ENCODE measurements at regions not wholly inside any gene's neighbourhood (a gene's known extent, or its start where the extent isn't known, plus 50 kb on each side); places are given as distances from the start of the nearest gene placed in this dataset.
"Not testable (repeated sequence)": the region's sequence is repeated elsewhere in the genome, so short reads cannot be mapped to it uniquely, and the experiment has no call there.

- Histone ChIP-seq H3K27me3 (ENCODE audit: control insufficient read depth in 3 of 3, insufficient read depth in 3 of 3, low read length in 2 of 3) (peaks cover 0 to 31% (median 0%) of the 10 kb centered on the region in 3 donors), H3K9me3 (ENCODE audit: control insufficient read depth in 4 of 4, insufficient read depth in 3 of 4, low read length in 3 of 4) (peaks cover 0 to 21% (median 1%) of the 10 kb centered on the region in 4 donors), H3K4me1 (ENCODE audit: control insufficient read depth in 5 of 5, insufficient read depth in 5 of 5, low read length in 5 of 5) (no peaks in the 10 kb centered on the region), H3K9ac (ENCODE audit: insufficient read depth in 1 of 2, low read length in 2 of 2) (no peak overlapping the region), H3K4me3 (no peak overlapping the region), H3K27ac (ENCODE audit: low read depth in 1 of 2, low read length in 1 of 2) (no peak overlapping the region), H3K36me3 (ENCODE audit: control insufficient read depth in 4 of 4, insufficient read depth in 4 of 4, low read length in 4 of 4) (no peaks in the 10 kb centered on the region)
- no peak for ATAC-seq (ENCODE audit: insufficient read depth, low FRiP score)
- peak in 1 of 3 donors; percentile 20 for DNase-seq
- no peak for TF ChIP-seq CTCF (IDR thresholded peaks at IDR 0.05; ENCODE audit: control extremely low read depth, extremely low read depth)
- WGBS, 2 donors = 83 to 85% methylated on average over 15 of the region's 15 CpGs
Measured at GRCh38 chr6:170037541-170038250, 253.2 kb downstream of the DLL1 start.

- ATAC-seq (ENCODE audit: insufficient read depth, low FRiP score) (no peak), DNase-seq (no peak)
- Histone ChIP-seq H3K9me3 (ENCODE audit: control insufficient read depth in 4 of 4, insufficient read depth in 3 of 4, low read length in 3 of 4) (peaks cover 0 to 21% (median 1%) of the 10 kb centered on the region in 4 donors), H3K27ac (ENCODE audit: low read depth in 1 of 2, low read length in 1 of 2) (no peak overlapping the region), H3K9ac (ENCODE audit: insufficient read depth in 1 of 2, low read length in 2 of 2) (no peak overlapping the region), H3K36me3 (ENCODE audit: control insufficient read depth in 4 of 4, insufficient read depth in 4 of 4, low read length in 4 of 4) (no peaks in the 10 kb centered on the region), H3K4me1 (ENCODE audit: control insufficient read depth in 5 of 5, insufficient read depth in 5 of 5, low read length in 5 of 5) (no peaks in the 10 kb centered on the region), H3K27me3 (ENCODE audit: control insufficient read depth in 3 of 3, insufficient read depth in 3 of 3, low read length in 2 of 3) (peaks cover 0 to 30% (median 0%) of the 10 kb centered on the region in 3 donors), H3K4me3 (no peak overlapping the region)
- TF ChIP-seq CTCF (IDR thresholded peaks at IDR 0.05; ENCODE audit: control extremely low read depth, extremely low read depth) = no peak
- WGBS, 2 donors = 67 to 75% methylated on average over 7 of the region's 7 CpGs
Measured at GRCh38 chr6:170036916-170037315, 254.0 kb downstream of the DLL1 start.

- H3K36me3 ChIP-seq (ENCODE audit: control insufficient read depth in 4 of 4, insufficient read depth in 4 of 4, low read length in 4 of 4); H3K4me3 ChIP-seq; H3K4me1 ChIP-seq (ENCODE audit: control insufficient read depth in 5 of 5, insufficient read depth in 5 of 5, low read length in 5 of 5); H3K9ac ChIP-seq (ENCODE audit: insufficient read depth in 1 of 2, low read length in 2 of 2); H3K27ac ChIP-seq (ENCODE audit: low read depth in 1 of 2, low read length in 1 of 2); ATAC-seq (ENCODE audit: insufficient read depth, low FRiP score); DNase-seq: not testable (repeated sequence)
- 62 to 81% methylated on average over 1 of the region's 1 CpG for WGBS, 2 donors
- H3K9me3 ChIP-seq (ENCODE audit: control insufficient read depth in 4 of 4, insufficient read depth in 3 of 4, low read length in 3 of 4) = peaks cover 0 to 21% (median 1%) of the 10 kb centered on the region in 4 donors
- peaks cover 0 to 25% (median 0%) of the 10 kb centered on the region in 3 donors for H3K27me3 ChIP-seq (ENCODE audit: control insufficient read depth in 3 of 3, insufficient read depth in 3 of 3, low read length in 2 of 3)
Measured at GRCh38 chr6:170036367-170036766, 254.5 kb downstream of the DLL1 start.

GRCh38 chr6:170035901-170036304 is 255.0 kb downstream of the DLL1 start:
- no peak overlapping the region for H3K4me3 ChIP-seq
- peaks cover 0 to 20% (median 0%) of the 10 kb centered on the region in 3 donors for H3K27me3 ChIP-seq (ENCODE audit: control insufficient read depth in 3 of 3, insufficient read depth in 3 of 3, low read length in 2 of 3)
- peaks cover 0 to 7% (median 0%) of the 10 kb centered on the region in 5 donors for H3K4me1 ChIP-seq (ENCODE audit: control insufficient read depth in 5 of 5, insufficient read depth in 5 of 5, low read length in 5 of 5)
- no peak overlapping the region for H3K27ac ChIP-seq (ENCODE audit: low read depth in 1 of 2, low read length in 1 of 2)
- H3K36me3 ChIP-seq (ENCODE audit: control insufficient read depth in 4 of 4, insufficient read depth in 4 of 4, low read length in 4 of 4) = no peaks in the 10 kb centered on the region
- 90 to 91% methylated on average over 4 of the region's 4 CpGs for WGBS, 2 donors
- peaks cover 0 to 21% (median 1%) of the 10 kb centered on the region in 4 donors for H3K9me3 ChIP-seq (ENCODE audit: control insufficient read depth in 4 of 4, insufficient read depth in 3 of 4, low read length in 3 of 4)
- DNase-seq (no peak), ATAC-seq (ENCODE audit: insufficient read depth, low FRiP score) (no peak)
- no peak overlapping the region for H3K9ac ChIP-seq (ENCODE audit: insufficient read depth in 1 of 2, low read length in 2 of 2)
- TF ChIP-seq CTCF (IDR thresholded peaks at IDR 0.05; ENCODE audit: control extremely low read depth, extremely low read depth) = no peak

Measured in lung (tissue), 11 donors.